AG04449 (cell line): ENCODE measurements at regions not wholly inside any gene's neighbourhood (a gene's known extent, or its start where the extent isn't known, plus 50 kb on each side); places are given as distances from the start of the nearest gene placed in this dataset.

Experiments
- CTCF ChIA-PET: fragments of 350-600 bp; formaldehyde crosslinking; extraction: SDS; loops from one replicate; lab custom pipeline; 2021; ENCODE audit warnings: antibody characterized with exemption; lab: Yijun Ruan, JAX
- POLR2A ChIA-PET: fragments of 400-600, 350-600 bp; formaldehyde crosslinking; extraction: SDS; loops from one replicate; lab custom pipeline; 2020; ENCODE audit warnings: antibody characterized with exemption, inconsistent platforms; lab: Yijun Ruan, JAX
- DNase-seq: peaks from one replicate; pipeline ENCODE4 v3.0.0-alpha.2; 2010; ENCODE audit warnings: low read depth, low spot score
- H3K4me3 ChIP-seq: 2 replicates; pipeline ENCODE4 v1.5.1; 2011; ENCODE audit warnings: low read depth, mild to moderate bottlenecking, control low read depth, low read length
- CTCF ChIP-seq: IDR thresholded peaks from one replicate; pipeline ENCODE4 v1.5.1; 2011; ENCODE audit warnings: mild to moderate bottlenecking, moderate library complexity, low read length, control low read depth, inconsistent platforms; ENCODE audit not compliant: insufficient read depth; ENCODE audit errors: missing control alignments

GRCh38 chr14:71610797-71611196 lies 321.4 kb upstream of the RGS6 start:
- no peak overlapping the region for H3K4me3 ChIP-seq
- ChIA-PET POLR2A (no interaction called here), CTCF (interaction anchor here (0.9 to 1.2 kb wide), 2 partner anchors 17 to 142 kb away, joined by 3 read pairs; no protein-coding TSS in a partner anchor)
- no peak for DNase-seq
- TF ChIP-seq CTCF, result no peak

DNA sequence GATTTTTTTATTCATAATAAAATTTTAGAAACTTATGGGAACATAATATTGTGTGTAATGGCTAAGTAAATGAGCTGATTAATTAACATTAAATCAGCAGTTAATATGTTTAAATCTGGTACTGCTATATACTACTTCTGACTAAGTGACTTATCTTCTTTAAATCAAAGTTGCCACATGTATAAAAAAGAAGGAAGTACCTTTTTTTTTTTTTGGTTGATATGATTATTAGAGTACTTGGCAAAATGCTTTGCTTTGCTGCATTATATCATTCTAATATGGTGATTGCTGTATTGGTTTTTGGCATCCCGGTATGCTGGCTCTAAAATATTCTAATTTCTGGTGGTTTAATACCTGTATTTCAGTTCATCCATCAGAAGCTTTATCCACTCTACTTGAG lies 319.1 kb upstream of the RGS6 start:
- ChIA-PET POLR2A (interaction anchor here (0.5 to 1.1 kb wide), 2 partner anchors 237 to 248 kb away, joined by 3 to 4 read pairs; no protein-coding TSS in a partner anchor), CTCF (interaction anchor here (2.1 kb wide), 1 partner anchor 18 kb away, joined by 6 read pairs; no protein-coding TSS in a partner anchor)
- no peak overlapping the region for H3K4me3 ChIP-seq
- DNase-seq, result no peak
- no peak for TF ChIP-seq CTCF

DNA sequence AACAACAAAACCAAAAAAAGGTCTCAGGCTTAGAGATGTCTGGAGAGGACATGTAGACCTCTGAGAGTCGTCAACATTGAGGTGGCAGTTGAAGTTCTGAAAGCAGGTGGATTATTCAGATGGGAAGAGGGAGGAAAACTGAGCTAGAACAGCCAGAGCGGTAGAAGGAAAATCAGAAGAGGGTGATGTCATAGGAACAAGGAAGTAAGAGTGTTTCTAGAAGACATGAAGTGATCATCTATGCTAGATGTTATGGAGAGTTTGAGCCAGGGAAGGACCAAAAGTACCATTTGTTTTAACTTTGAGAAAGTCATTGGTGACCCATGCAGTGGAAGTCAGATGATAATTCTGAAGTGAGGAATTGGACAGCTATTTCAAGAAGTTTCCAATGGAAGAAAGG lies 316.2 kb upstream of the RGS6 start:
- DNase-seq, result no peak
- ChIA-PET POLR2A (no interaction called here), CTCF (interaction anchor here (1.5 kb wide), 1 partner anchor 477 kb away, joined by 6 read pairs; no protein-coding TSS in a partner anchor)
- no peak overlapping the region for H3K4me3 ChIP-seq
- TF ChIP-seq CTCF, result no peak

DNA sequence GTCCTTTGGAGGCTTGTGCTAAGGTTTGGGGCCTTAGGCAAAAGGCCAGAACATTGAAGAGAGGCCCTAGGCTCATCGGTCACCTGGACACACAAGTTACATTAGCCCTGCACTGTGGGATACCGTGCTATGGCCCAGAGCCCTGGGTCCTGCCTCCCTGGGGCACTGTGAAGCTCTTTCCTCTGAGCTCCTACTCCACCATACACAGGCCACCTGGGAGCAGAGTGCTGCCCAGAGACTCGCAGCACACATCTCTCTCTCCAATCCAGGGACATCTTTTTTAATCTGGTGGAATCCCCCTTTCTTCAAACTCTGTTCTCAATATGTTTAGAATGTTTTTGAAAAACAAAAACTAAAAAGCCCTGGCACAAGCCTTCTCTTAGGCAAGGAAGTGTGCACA lies 314.2 kb upstream of the RGS6 start:
- no peak for DNase-seq
- POLR2A ChIA-PET, result no interaction called here
- no peak for TF ChIP-seq CTCF
- H3K4me3 ChIP-seq, result no peak overlapping the region
- CTCF ChIA-PET, result no interaction called here

- CTCF ChIA-PET, result interaction anchor here (0.7 kb wide), 1 partner anchor 33 kb away, joined by 3 read pairs; no protein-coding TSS in a partner anchor
- POLR2A ChIA-PET, result no interaction called here
- no peak for TF ChIP-seq CTCF
- no peak overlapping the region for H3K4me3 ChIP-seq
- no peak for DNase-seq
Measured at GRCh38 chr14:71618716-71619115, 313.5 kb upstream of the RGS6 start.

DNA sequence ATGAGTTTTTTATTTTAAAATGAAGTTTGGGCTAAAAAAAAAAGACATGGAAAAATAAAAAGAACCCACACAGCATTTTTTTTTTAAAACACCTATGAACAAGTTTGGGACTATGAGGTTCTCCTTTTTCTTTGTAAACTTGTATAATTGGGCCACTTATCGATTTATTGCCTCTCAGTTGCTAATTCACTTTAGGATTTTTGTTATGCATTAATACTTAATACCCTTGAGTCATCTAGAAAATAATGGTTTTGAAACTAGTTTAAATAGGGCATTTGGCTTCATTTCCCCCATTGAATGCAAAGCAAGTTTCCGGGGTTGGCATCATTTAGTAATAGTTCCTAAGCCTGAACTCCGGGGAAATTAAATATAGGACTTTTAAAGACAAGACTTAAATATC lies 312.8 kb upstream of the RGS6 start:
- ChIA-PET CTCF (interaction anchor here (0.7 kb wide), 1 partner anchor 34 kb away, joined by 3 read pairs; no protein-coding TSS in a partner anchor), POLR2A (no interaction called here)
- no peak for DNase-seq
- H3K4me3 ChIP-seq, result no peak overlapping the region
- TF ChIP-seq CTCF, result no peak
